HG03066 (cell line): ENCODE measurements at regions not wholly inside any gene's neighbourhood (a gene's known extent, or its start where the extent isn't known, plus 50 kb on each side); places are given as distances from the start of the nearest gene placed in this dataset.
"Not testable (repeated sequence)": the region's sequence is repeated elsewhere in the genome, so short reads cannot be mapped to it uniquely, and the experiment has no call there.

ENCODE experiments used
- ATAC-seq: cut with Tn5 transposase; IDR thresholded peaks from one replicate; pipeline ENCODE4 v1.9.1; 2021; ENCODE audit warnings: low read depth; ENCODE audit not compliant: unreplicated experiment

DNA sequence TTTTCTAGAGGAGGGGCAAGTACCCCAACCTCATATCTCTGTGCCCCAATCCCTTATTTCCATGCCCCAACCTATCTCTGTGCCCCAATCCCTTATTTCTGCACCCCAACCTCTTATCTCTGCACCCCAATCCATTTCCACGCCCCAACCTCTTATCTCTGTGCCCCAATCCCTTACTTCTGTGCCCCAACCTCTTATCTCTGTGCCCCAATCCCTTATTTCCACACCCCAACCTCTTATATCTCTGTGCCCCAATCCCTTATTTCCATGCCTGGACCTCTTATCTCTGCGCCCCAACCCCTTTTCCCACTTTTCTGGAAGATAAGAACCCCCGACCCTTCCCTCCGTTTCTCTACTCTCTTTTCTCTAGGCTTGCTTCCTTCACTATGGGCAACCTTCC lies 199.0 kb downstream of the JRKL start:
- not testable (repeated sequence) for ATAC-seq

GRCh38 chr11:96595011-96595410 lies 205.2 kb downstream of the JRKL start:
- ATAC-seq, result no peak

- no peak for ATAC-seq
Observed at GRCh38 chr11:96607864-96608558, 218.2 kb downstream of the JRKL start.

GRCh38 chr11:96614101-96614500 lies 224.3 kb downstream of the JRKL start:
- no peak for ATAC-seq

- ATAC-seq, result no peak
Observed at GRCh38 chr11:96614846-96615245, 225.0 kb downstream of the JRKL start.

DNA sequence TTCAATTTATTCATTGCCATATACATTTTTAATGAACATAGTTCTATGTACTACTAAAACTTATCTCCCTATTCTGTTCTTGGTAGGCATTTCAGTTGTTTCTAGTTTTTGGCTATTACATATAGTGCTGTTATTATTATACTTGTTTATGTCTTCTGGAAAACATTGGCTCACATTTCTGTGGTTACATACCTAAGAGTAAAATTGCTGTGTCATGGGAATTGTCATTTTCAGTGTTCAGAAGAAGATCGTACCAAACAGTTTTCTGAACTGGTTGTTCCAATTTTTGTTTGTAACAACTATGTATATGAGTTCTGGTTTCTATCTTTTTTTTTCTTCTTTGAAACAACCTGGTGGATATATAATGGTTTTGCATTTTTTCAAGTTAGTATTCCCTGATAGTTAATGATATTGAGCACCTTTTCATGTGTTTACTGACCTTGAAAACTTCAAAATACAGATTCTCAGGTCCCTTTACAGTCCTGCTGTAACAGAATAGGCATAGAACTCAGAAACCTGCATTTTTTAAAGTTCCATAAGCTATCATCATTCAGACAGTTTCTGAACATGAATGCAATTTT lies 230.7 kb downstream of the JRKL start:
- no peak for ATAC-seq

GRCh38 chr11:96621161-96621560 lies 231.3 kb downstream of the JRKL start:
- ATAC-seq, result no peak

DNA sequence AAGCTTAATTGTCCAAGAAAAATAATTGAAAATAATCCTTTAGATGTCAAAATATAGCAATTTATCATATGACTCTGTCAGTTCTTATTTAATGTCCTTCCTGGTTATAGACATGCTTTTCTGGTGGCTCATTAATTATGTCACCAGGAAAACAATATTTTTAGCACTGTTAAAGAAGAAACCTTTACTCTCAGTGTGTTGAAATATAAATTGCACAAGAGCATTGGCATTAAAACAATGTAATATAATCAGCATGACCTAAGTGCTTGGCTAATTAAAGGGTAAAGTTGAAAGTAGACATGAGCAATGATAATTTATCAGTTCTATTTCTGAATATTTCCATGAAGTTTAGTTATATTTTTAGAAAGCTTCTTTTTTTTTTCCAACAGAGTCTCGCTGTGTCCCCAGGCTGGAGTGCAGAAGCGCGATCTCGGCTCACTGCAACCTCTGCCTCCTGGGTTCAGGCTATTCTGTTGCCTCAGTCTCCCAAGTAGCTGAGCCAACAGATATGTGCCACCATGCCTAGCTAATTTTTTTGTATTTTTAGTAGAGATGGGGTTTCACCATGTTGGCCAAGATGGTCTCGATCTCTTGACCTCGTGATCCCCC lies 232.3 kb downstream of the JRKL start:
- ATAC-seq, result no peak

GRCh38 chr11:96624126-96624525 lies 234.3 kb downstream of the JRKL start:
- ATAC-seq, result no peak

GRCh38 chr11:96627376-96627775 lies 237.6 kb downstream of the JRKL start:
- no peak for ATAC-seq

DNA sequence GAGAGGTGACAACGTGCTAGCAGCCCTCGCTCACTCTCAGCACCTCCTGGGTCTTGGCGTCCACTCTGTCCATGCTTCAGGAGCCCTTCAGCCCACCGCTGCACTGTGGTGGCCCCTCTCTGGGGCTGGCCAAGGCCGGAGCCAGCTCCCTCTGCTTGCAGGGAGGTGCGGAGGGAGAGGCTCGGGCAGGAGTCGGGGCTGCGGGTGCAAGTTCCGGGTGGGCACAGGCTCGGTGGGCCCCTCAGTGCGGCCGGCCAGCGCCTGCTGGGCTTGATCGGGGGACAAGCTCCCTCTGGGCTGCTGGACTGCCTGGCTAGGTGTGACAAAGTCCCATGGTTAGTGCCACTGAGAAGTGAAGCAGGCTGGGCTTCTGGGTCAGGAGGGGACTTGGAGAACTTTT lies 245.8 kb downstream of the JRKL start:
- no peak for ATAC-seq

DNA sequence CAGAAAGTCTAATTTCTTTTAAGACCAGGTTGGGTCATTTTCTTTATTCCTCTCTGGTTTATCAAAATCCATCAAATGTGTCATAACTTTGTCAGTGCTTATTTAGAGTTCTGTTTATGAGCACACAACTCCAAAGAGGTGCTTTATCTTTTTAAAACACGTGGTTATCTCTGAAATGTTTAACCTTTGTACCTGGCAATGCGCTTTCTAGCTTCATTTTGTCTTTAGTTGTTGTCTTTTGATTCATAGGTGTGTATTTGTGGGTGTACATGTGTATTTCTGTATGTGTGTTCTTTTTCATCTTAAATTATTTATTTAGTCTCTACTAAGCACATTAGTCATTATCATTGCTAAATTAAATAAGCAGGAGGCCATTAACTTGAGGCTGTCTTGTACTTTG lies 251.4 kb downstream of the JRKL start:
- ATAC-seq, result no peak

- ATAC-seq, result no peak
Observed at GRCh38 chr11:96642583-96642982, 252.8 kb downstream of the JRKL start.

DNA sequence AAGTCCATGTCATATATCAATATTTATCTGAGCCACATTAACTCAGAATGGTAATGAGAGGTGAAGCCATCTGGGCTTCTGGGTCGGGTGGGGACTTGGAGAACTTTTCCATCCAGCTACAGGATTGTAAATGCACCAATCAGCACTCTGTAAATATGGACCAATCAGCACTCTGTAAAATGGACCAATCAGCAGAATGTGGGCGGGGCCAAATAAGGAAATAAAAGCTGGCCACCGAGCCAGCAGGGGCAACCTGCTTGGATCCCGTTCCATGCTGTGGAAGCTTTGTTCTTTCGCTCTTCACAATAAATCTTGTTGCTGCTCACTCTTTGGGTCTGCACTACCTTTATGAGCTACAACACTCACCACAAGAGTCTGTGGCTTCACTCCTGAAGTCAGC lies 253.4 kb downstream of the JRKL start:
- ATAC-seq, result no peak

DNA sequence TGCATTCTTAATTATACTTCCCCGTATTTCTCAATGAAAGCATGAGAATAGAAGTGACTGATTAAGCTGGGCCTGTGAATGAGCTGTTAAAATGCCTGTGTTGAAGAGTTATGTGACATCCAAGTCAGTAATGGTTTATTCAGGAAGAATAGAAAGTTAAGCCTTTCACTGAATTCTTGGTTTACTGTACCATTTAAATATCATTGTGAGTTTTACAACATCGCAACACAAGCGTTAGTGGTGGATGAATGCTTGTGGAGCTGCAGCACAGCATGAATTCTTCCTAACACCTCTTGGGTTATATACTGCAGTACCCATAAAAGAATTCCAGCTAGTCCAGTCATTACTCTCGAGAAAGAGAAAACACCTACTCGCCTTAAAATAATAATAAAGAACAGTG lies 257.8 kb downstream of the JRKL start:
- ATAC-seq, result no peak

- ATAC-seq, result no peak
Observed at GRCh38 chr11:96648991-96649390, 259.2 kb downstream of the JRKL start.

GRCh38 chr11:96652516-96652915 lies 262.7 kb downstream of the JRKL start:
- ATAC-seq, result no peak

DNA sequence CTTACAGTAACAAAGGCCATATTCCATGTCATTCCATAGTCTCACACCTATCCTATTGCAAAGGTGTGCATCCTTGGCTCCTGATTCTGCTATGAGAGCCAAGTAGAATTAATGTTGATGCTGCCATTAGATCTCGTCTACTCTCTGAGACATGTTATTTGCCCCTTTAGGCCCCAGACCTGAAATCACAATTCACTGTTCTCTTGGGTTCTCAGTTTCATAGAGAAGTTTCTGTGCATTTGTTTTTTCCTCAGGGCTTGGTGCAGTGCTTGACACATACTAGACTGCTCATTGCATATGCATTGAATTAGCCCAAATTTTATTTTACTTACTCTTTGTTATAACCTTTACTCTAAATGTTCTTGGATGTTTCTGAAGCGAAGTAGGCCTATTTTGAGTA lies 265.7 kb downstream of the JRKL start:
- no peak for ATAC-seq

DNA sequence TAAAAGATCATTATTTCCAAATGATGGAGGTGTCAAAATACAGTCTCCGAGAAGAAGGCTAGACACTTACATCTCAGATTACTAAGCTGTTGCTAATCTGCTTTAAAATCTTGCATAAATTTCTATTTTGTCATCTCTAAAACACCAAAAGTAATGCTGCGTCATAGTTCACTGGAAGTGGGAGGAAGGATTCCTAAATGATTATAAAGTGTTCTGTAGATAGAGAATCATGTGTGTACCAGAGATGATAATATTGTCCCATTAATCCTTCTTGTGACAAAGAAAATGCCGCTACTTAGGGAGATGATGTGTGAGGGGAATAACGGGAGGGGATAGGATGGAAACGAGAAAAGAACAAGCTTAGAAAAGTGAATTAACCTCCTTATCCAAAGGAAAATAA lies 268.6 kb downstream of the JRKL start:
- no peak for ATAC-seq

- no peak for ATAC-seq
Observed at GRCh38 chr11:96664110-96664509, 274.3 kb downstream of the JRKL start.

- ATAC-seq, result no peak
Observed at GRCh38 chr11:96680211-96681018, 290.6 kb downstream of the JRKL start.
